ENCODE measurements at regions not wholly inside any gene's neighbourhood (a gene's known extent, or its start where the extent isn't known, plus 50 kb on each side); places are given as distances from the start of the nearest gene placed in this dataset.

DNA sequence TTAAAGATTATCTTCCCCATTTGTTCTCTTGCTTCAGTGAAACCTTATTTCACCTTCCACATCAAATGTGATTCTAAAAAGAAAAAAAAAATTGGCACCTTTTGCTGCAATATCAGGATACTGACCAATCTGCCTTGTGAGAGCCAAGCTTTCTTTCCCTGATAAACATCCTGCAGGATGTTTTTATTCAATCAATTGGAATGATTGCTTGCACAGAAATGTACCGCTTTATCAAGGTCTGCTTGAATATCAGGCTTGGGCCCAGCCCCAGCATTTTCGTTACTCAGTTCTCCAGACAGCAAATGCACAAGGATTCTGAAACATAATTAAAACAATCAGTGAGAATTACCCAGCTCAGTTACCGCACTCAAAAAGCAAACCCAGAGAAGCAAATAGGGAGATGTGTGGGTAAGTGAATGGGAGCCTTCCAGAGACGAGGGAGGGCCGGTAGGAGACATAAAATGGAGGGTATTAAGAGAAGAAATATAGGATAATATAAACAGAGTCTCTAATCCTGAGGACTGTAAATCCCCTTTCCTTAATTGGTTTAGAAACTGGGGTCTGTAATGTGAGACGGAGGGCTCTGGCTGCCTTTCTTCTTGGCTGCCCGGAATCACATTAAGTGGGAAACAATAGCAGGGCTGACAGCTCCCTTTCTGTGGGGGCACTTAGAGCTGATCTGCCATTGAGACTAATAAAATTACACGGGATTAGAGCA is 291.8 kb downstream of the ICOS start:
- Histone ChIP-seq H3K36me3 (ENCODE audit: control insufficient read depth, insufficient read depth, low read length) (no peaks in the 10 kb centered on the region), H3K27me3 (ENCODE audit: control insufficient read depth, insufficient read depth, low read length) (peaks cover 37% of the 10 kb centered on the region), H3K9ac (ENCODE audit: low read length) (no peak overlapping the region), H3K9me3 (ENCODE audit: control insufficient read depth, insufficient read depth, low read depth, low read length) (no peaks in the 10 kb centered on the region), H3K4me3 (ENCODE audit: low read depth, low read length) (no peak overlapping the region), H3K4me1 (ENCODE audit: control insufficient read depth, insufficient read depth, low read length) (peaks cover 30% of the 10 kb centered on the region), H3K27ac (ENCODE audit: low read depth, low read length) (no peak overlapping the region)

DNA sequence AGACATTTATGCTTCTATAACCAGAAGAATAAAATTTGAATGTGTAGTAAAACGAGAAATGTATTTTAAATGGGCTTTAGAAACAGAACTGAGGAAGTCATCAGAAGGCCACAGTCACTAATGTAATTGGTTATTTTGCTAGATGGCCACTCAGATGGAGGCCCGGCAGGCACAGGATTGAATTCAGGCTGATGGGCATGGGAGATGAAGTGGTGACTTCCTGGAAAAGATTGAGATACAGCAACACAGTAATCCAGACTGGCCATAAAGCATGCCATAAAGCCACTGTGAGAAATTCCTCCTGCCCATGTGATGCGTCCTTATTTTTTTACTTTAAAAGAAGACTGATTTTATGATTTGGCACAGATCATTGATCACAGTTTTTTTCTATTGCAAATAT is 297.7 kb downstream of the ICOS start:
- H3K27ac ChIP-seq (ENCODE audit: low read depth, low read length): no peak overlapping the region
- no peak overlapping the region for H3K9ac ChIP-seq (ENCODE audit: low read length)
- no peaks in the 10 kb centered on the region for H3K36me3 ChIP-seq (ENCODE audit: control insufficient read depth, insufficient read depth, low read length)
- peaks cover 10% of the 10 kb centered on the region; the same call in 1 of the 2 replicates for H3K9me3 ChIP-seq (ENCODE audit: control insufficient read depth, insufficient read depth, low read depth, low read length)
- no peaks in the 10 kb centered on the region for H3K4me1 ChIP-seq (ENCODE audit: control insufficient read depth, insufficient read depth, low read length)
- no peak overlapping the region for H3K4me3 ChIP-seq (ENCODE audit: low read depth, low read length)
- peaks cover 10% of the 10 kb centered on the region for H3K27me3 ChIP-seq (ENCODE audit: control insufficient read depth, insufficient read depth, low read length)

DNA sequence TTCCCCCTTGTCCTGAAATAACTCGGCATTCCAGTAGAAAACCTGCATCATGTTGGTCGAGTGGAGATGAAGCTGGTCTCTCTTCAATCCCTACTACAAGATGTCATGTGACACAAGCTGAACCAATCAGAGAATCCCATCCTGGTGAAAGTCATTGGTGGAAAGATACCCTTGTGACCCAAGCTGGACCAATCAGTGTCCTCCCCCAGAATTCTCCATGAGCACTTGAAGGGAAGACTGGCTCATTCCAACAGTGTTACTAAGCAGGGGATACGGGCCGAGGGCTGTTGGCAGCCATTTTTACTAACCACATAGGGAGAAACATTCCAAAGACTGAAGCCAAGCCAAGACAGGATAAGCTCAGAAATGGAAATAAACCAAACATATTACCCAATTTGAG is 298.3 kb downstream of the ICOS start:
- no peak overlapping the region for H3K27ac ChIP-seq (ENCODE audit: low read depth, low read length)
- no peaks in the 10 kb centered on the region for H3K4me1 ChIP-seq (ENCODE audit: control insufficient read depth, insufficient read depth, low read length)
- no peak overlapping the region for H3K4me3 ChIP-seq (ENCODE audit: low read depth, low read length)
- peaks cover 7% of the 10 kb centered on the region for H3K27me3 ChIP-seq (ENCODE audit: control insufficient read depth, insufficient read depth, low read length)
- no peak overlapping the region for H3K9ac ChIP-seq (ENCODE audit: low read length)
- H3K36me3 ChIP-seq (ENCODE audit: control insufficient read depth, insufficient read depth, low read length): no peaks in the 10 kb centered on the region
- peaks cover 10% of the 10 kb centered on the region; the same call in 1 of the 2 replicates for H3K9me3 ChIP-seq (ENCODE audit: control insufficient read depth, insufficient read depth, low read depth, low read length)

DNA sequence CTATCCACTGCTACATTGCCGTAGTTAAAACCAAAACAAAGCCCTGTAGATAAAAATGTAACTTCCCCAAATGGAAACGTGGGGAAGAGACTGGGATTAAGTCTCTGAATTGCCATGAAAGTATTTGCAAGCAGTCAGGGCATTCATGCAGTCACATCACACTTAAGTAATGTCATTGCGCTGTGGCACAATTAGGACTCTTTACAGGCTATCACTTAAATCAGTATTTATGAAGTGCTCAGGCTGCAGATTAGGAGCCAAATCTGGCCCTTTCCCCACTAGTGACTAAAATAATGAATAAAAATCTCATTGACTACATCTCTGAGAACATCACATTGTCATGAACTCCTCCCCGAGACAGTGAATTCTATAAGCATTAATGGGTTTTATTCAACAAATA is 300.9 kb downstream of the ICOS start:
- H3K9ac ChIP-seq (ENCODE audit: low read length): no peak overlapping the region
- H3K4me1 ChIP-seq (ENCODE audit: control insufficient read depth, insufficient read depth, low read length): no peaks in the 10 kb centered on the region
- H3K27me3 ChIP-seq (ENCODE audit: control insufficient read depth, insufficient read depth, low read length): no peaks in the 10 kb centered on the region
- H3K27ac ChIP-seq (ENCODE audit: low read depth, low read length): no peak overlapping the region
- no peaks in the 10 kb centered on the region for H3K36me3 ChIP-seq (ENCODE audit: control insufficient read depth, insufficient read depth, low read length)
- H3K9me3 ChIP-seq (ENCODE audit: control insufficient read depth, insufficient read depth, low read depth, low read length): peaks cover 10% of the 10 kb centered on the region; the same call in 1 of the 2 replicates
- no peak overlapping the region for H3K4me3 ChIP-seq (ENCODE audit: low read depth, low read length)

DNA sequence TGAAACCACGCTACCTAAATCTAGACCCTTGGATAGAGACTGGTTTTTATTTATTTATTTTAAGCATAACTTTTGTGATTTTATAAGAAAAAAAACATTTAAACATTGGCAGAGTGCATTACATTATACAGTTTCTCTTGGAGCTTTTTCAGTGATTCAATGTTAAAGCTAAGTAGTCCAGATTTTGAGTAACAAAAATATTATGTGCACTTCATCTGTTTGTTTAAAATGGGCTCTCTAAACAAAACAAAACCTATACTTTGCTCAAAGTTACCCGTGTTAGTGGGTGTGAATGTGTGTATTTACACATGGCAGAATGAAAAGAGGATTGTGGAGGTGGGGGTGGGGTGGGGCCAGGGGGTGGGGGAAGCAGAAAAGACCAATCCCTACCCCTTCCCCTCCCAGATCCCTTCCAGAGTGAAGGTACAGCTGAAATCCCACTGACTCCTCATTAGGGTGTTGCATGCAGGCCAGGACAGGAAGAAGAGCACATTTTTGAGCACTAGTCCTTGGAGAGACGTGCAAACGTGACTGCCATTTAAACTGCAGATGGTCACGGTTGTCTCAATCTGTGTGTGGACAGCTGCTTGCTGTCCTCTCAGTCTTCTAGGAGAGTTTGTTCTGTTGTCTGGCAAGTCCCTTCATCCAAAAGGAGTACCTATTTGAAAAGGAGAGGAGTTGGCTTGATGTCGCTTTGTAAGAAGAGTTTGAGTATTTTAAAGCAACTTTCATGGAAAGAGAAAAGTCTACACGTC is 303.0 kb downstream of the ICOS start:
- H3K27ac ChIP-seq (ENCODE audit: low read depth, low read length): no peak overlapping the region
- no peaks in the 10 kb centered on the region for H3K27me3 ChIP-seq (ENCODE audit: control insufficient read depth, insufficient read depth, low read length)
- H3K4me1 ChIP-seq (ENCODE audit: control insufficient read depth, insufficient read depth, low read length): no peaks in the 10 kb centered on the region
- no peak overlapping the region for H3K4me3 ChIP-seq (ENCODE audit: low read depth, low read length)
- peaks cover 10% of the 10 kb centered on the region; the same call in 1 of the 2 replicates for H3K9me3 ChIP-seq (ENCODE audit: control insufficient read depth, insufficient read depth, low read depth, low read length)
- no peaks in the 10 kb centered on the region for H3K36me3 ChIP-seq (ENCODE audit: control insufficient read depth, insufficient read depth, low read length)
- no peak overlapping the region for H3K9ac ChIP-seq (ENCODE audit: low read length)

DNA sequence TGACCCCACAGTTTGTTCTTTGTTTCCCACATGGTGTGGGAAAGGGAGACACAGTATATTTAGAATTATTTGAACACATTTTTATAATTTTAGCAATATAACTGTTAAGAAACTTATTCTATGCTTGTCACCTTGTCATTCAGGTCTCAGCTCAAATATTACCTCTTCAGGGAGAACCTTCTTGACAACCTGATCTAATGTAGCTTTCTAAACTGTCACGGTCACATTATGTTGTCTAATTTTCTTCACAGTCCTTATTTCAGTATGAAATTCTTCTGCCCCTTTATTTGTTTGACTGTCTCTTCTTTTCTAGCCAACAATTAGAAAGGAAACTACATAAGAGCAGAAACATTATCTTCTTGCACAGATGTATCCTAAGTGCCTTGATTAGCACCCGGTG is 304.3 kb upstream of the PARD3B start:
- no peaks in the 10 kb centered on the region for H3K4me1 ChIP-seq (ENCODE audit: control insufficient read depth, insufficient read depth, low read length)
- H3K9me3 ChIP-seq (ENCODE audit: control insufficient read depth, insufficient read depth, low read depth, low read length): peaks cover 8% of the 10 kb centered on the region; the same call in 1 of the 2 replicates
- H3K27me3 ChIP-seq (ENCODE audit: control insufficient read depth, insufficient read depth, low read length): no peaks in the 10 kb centered on the region
- no peak overlapping the region for H3K4me3 ChIP-seq (ENCODE audit: low read depth, low read length)
- no peaks in the 10 kb centered on the region for H3K36me3 ChIP-seq (ENCODE audit: control insufficient read depth, insufficient read depth, low read length)
- H3K9ac ChIP-seq (ENCODE audit: low read length): no peak overlapping the region
- H3K27ac ChIP-seq (ENCODE audit: low read depth, low read length): no peak overlapping the region

DNA sequence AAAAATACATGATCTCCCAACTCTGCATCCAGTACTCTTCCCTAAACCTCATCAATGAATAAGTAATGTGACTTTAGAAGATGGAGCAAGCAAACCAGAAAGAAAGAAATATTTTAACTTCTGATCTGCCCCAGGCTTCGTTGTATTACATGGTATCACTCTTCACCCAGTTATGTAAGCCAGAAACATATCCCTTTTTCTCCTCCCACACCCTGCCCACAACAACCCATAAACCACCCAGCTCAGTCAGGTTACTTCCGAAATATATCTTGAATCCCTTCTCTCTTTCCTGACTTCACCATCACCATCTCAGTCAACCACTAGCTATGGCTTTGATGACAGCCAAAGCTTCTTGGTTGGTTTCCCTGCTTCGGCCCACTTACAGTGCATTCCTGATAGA is 295.8 kb upstream of the PARD3B start:
- no peaks in the 10 kb centered on the region for H3K4me1 ChIP-seq (ENCODE audit: control insufficient read depth, insufficient read depth, low read length)
- H3K9me3 ChIP-seq (ENCODE audit: control insufficient read depth, insufficient read depth, low read depth, low read length): no peaks in the 10 kb centered on the region
- H3K27ac ChIP-seq (ENCODE audit: low read depth, low read length): no peak overlapping the region
- H3K4me3 ChIP-seq (ENCODE audit: low read depth, low read length): no peak overlapping the region
- H3K36me3 ChIP-seq (ENCODE audit: control insufficient read depth, insufficient read depth, low read length): no peaks in the 10 kb centered on the region
- H3K9ac ChIP-seq (ENCODE audit: low read length): no peak overlapping the region
- H3K27me3 ChIP-seq (ENCODE audit: control insufficient read depth, insufficient read depth, low read length): no peaks in the 10 kb centered on the region

DNA sequence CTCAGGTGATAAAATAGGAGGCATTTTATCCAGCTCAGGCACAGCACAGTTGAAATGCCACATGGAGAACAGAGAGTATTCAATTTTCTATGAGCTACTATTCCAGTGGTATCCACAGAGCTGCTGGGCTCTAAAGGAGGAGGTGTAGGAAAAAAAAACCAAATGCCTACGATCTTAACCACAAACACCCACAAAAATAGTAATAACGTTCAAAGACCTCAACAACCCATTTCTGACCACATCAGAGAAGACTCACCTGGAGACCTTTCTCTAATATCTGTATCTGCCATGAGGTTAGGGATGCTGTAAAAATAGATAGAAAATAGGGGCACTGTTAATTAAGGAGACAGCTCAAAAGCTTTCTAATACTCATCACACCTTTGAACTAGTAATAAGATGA is 294.6 kb upstream of the PARD3B start:
- Histone ChIP-seq H3K27me3 (ENCODE audit: control insufficient read depth, insufficient read depth, low read length) (no peaks in the 10 kb centered on the region), H3K27ac (ENCODE audit: low read depth, low read length) (no peak overlapping the region), H3K9ac (ENCODE audit: low read length) (no peak overlapping the region), H3K4me3 (ENCODE audit: low read depth, low read length) (no peak overlapping the region), H3K9me3 (ENCODE audit: control insufficient read depth, insufficient read depth, low read depth, low read length) (no peaks in the 10 kb centered on the region), H3K4me1 (ENCODE audit: control insufficient read depth, insufficient read depth, low read length) (no peaks in the 10 kb centered on the region), H3K36me3 (ENCODE audit: control insufficient read depth, insufficient read depth, low read length) (no peaks in the 10 kb centered on the region)

DNA sequence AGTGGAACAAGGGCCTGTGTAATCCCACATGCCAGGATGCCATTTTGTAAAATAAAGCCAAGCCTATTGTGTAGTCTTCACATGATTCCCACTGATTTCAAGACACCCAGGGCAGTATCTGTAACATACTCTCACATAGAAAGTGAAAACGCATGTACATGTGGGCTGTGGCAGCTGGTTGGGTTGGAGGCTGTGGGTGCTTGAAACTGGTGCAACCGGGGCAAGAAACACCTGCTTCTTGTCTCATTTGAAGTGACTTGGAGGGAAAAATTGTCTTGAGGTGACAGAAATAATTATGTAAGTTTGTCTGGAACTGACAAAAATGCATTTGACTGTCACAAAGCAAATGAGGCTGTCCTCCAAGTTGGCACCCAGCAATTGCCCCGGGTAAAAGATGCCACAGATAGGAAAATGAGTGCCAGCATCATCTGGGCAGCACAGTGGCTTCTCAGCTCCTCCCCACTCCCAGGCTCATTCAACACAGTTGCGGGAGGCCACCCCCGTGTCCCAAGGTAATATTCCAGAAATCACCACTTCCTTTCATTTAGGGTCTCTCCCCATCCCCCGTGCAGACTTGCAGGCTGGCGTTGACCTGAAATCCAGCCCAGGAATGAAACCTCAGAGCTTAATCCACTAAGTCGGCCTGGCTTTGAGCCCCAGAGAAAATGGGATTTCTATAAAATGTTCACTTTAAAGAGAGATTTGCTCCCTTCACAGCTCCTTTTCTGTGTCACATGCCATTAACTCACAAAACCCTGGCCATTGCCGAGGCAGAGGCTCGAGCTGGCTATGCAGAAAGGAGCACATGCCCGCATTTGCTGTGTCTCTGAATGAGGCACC is 293.9 kb upstream of the PARD3B start:
- Histone ChIP-seq H3K27me3 (ENCODE audit: control insufficient read depth, insufficient read depth, low read length) (no peaks in the 10 kb centered on the region), H3K36me3 (ENCODE audit: control insufficient read depth, insufficient read depth, low read length) (no peaks in the 10 kb centered on the region), H3K4me1 (ENCODE audit: control insufficient read depth, insufficient read depth, low read length) (0 out of 2 replicates have a peak, but pooled peaks cover 2% of the 10 kb centered on the region), H3K9ac (ENCODE audit: low read length) (no peak overlapping the region), H3K4me3 (ENCODE audit: low read depth, low read length) (no peak overlapping the region), H3K27ac (ENCODE audit: low read depth, low read length) (no peak overlapping the region), H3K9me3 (ENCODE audit: control insufficient read depth, insufficient read depth, low read depth, low read length) (no peaks in the 10 kb centered on the region)

DNA sequence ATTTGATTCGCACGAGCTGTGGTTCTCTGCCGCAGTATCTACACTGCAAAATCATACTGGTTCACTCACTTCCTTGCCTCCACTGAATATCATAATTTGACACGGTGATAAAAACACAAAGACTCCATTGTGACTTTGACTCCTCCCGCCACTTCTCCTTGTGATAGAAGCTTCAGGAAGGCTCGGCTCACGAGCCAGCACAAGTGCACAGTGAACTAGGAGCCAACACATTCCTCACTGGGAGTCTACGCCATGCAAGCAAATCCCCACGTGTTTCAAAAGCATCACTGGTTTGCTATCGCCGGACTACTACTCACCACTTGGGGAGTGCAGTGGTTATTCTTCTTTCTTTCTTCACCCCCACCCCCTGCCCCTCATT is 293.3 kb upstream of the PARD3B start:
- Histone ChIP-seq H3K4me3 (ENCODE audit: low read depth, low read length) (no peak overlapping the region), H3K27ac (ENCODE audit: low read depth, low read length) (no peak overlapping the region), H3K4me1 (ENCODE audit: control insufficient read depth, insufficient read depth, low read length) (peaks cover 8% of the 10 kb centered on the region; the same call in 1 of the 2 replicates), H3K36me3 (ENCODE audit: control insufficient read depth, insufficient read depth, low read length) (no peaks in the 10 kb centered on the region), H3K27me3 (ENCODE audit: control insufficient read depth, insufficient read depth, low read length) (no peaks in the 10 kb centered on the region), H3K9ac (ENCODE audit: low read length) (no peak overlapping the region), H3K9me3 (ENCODE audit: control insufficient read depth, insufficient read depth, low read depth, low read length) (no peaks in the 10 kb centered on the region)

DNA sequence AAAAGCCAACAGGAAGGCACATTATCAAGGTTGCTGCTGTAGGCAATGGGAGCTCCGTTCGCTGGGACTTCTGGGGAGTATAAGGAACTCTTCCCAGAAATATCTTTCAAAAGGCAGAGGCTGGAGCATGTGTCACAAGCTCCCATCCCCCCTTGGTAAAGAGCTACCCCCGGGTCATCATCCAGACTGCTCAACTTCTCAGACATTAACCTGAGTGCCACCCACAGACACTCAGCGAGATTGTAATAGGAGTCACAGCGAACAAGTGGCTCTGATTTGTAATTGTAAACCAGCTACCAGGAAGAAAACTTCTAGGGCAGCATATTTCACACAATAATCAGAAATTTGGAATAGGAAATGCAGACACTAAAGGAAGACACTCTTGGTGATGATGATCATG is 290.2 kb upstream of the PARD3B start:
- no peak overlapping the region for H3K4me3 ChIP-seq (ENCODE audit: low read depth, low read length)
- H3K9me3 ChIP-seq (ENCODE audit: control insufficient read depth, insufficient read depth, low read depth, low read length): no peaks in the 10 kb centered on the region
- H3K4me1 ChIP-seq (ENCODE audit: control insufficient read depth, insufficient read depth, low read length): peaks cover 14% of the 10 kb centered on the region; the same call in 1 of the 2 replicates
- no peaks in the 10 kb centered on the region for H3K27me3 ChIP-seq (ENCODE audit: control insufficient read depth, insufficient read depth, low read length)
- H3K9ac ChIP-seq (ENCODE audit: low read length): no peak overlapping the region
- H3K36me3 ChIP-seq (ENCODE audit: control insufficient read depth, insufficient read depth, low read length): no peaks in the 10 kb centered on the region
- no peak overlapping the region for H3K27ac ChIP-seq (ENCODE audit: low read depth, low read length)
